Urothelium cell line (cell line): ENCODE measurements at regions not wholly inside any gene's neighbourhood (a gene's known extent, or its start where the extent isn't known, plus 50 kb on each side); places are given as distances from the start of the nearest gene placed in this dataset.
"Not testable (repeated sequence)": the region's sequence is repeated elsewhere in the genome, so short reads cannot be mapped to it uniquely, and the experiment has no call there.

Experiments
- DNase-seq: peaks from one replicate; pipeline ENCODE4 v3.0.0; 2011; ENCODE audit warnings: low spot score, mixed read lengths
- FAIRE-seq: peaks from 2 replicates; lab custom pipeline; 2011; peaks lifted over from hg19 to GRCh38; lab: Jason Lieb, UNC

- FAIRE-seq: no peak
Measured at GRCh38 chr4:71204056-71204455, 134.8 kb upstream of the SLC4A4 start.

GRCh38 chr4:71206763-71207162, 132.1 kb upstream of the SLC4A4 start:
- FAIRE-seq: no peak
- no peak for DNase-seq

More at GRCh38 chr4:71204056-71204455, 134.8 kb upstream of the SLC4A4 start:
- no peak for DNase-seq

GRCh38 chr4:71209161-71209560, 129.7 kb upstream of the SLC4A4 start:
- DNase-seq (peak; percentile 39), FAIRE-seq (no peak)

- DNase-seq (no peak), FAIRE-seq (no peak)
Measured at GRCh38 chr4:71210823-71211222, 128.0 kb upstream of the SLC4A4 start.

- FAIRE-seq (no peak), DNase-seq (no peak)
Measured at GRCh38 chr4:71211748-71212147, 127.1 kb upstream of the SLC4A4 start.

GRCh38 chr4:71212216-71212615, 126.6 kb upstream of the SLC4A4 start:
- DNase-seq: no peak
- FAIRE-seq: no peak

GRCh38 chr4:71214578-71214977, 124.2 kb upstream of the SLC4A4 start:
- no peak for DNase-seq
- FAIRE-seq: no peak

- DNase-seq: no peak
- FAIRE-seq: no peak
Measured at GRCh38 chr4:71216316-71216959, 122.4 kb upstream of the SLC4A4 start.

GRCh38 chr4:71217688-71218087, 121.1 kb upstream of the SLC4A4 start:
- DNase-seq (no peak), FAIRE-seq (no peak)

GRCh38 chr4:71220848-71221247, 118.0 kb upstream of the SLC4A4 start:
- not testable (repeated sequence) for DNase-seq, FAIRE-seq

- DNase-seq: no peak
- no peak for FAIRE-seq
Measured at GRCh38 chr4:71221510-71222466, 117.0 kb upstream of the SLC4A4 start.

GRCh38 chr4:71222661-71223060, 116.2 kb upstream of the SLC4A4 start:
- no peak for FAIRE-seq
- no peak for DNase-seq

GRCh38 chr4:71229477-71230270, 109.1 kb upstream of the SLC4A4 start:
- DNase-seq: peak; percentile 60

GRCh38 chr4:71230271-71231128, 108.3 kb upstream of the SLC4A4 start:
- DNase-seq (no peak), FAIRE-seq (peak; percentile 65)

More at GRCh38 chr4:71229477-71230270, 109.1 kb upstream of the SLC4A4 start:
- no peak for FAIRE-seq

GRCh38 chr4:71231129-71232055, 107.4 kb upstream of the SLC4A4 start:
- DNase-seq: no peak
- no peak for FAIRE-seq

GRCh38 chr4:71232056-71232430, 106.8 kb upstream of the SLC4A4 start:
- DNase-seq (no peak), FAIRE-seq (no peak)

- no peak for FAIRE-seq
- no peak for DNase-seq
Measured at GRCh38 chr4:71232846-71233245, 106.0 kb upstream of the SLC4A4 start.

- FAIRE-seq: peak; percentile 30
- DNase-seq: no peak
Measured at GRCh38 chr4:71235311-71236201, 103.3 kb upstream of the SLC4A4 start.
